Colon (tissue), 2 donors: ENCODE measurements at regions not wholly inside any gene's neighbourhood (a gene's known extent, or its start where the extent isn't known, plus 50 kb on each side); places are given as distances from the start of the nearest gene placed in this dataset.

Experiments
- FAIRE-seq: peaks from 2 replicates; lab custom pipeline; 2012; peaks lifted over from hg19 to GRCh38; lab: Jason Lieb, UNC
- donor health status: control.
- donor health status: control.

GRCh38 chr11:109972939-109973338, 120.3 kb upstream of the ZC3H12C start:
- FAIRE-seq: no peak

- FAIRE-seq: no peak
Measured at GRCh38 chr11:109973486-109973885, 119.7 kb upstream of the ZC3H12C start.

- no peak for FAIRE-seq
Measured at GRCh38 chr11:109974523-109974922, 118.7 kb upstream of the ZC3H12C start.

- no peak for FAIRE-seq
Measured at GRCh38 chr11:109978895-109979294, 114.3 kb upstream of the ZC3H12C start.

- no peak for FAIRE-seq
Measured at GRCh38 chr11:109981031-109981636, 112.1 kb upstream of the ZC3H12C start.

- FAIRE-seq: no peak
Measured at GRCh38 chr11:109983358-109983757, 109.8 kb upstream of the ZC3H12C start.

- FAIRE-seq: no peak
Measured at GRCh38 chr11:109984634-109985289, 108.4 kb upstream of the ZC3H12C start.

GRCh38 chr11:109986488-109986887, 106.7 kb upstream of the ZC3H12C start:
- no peak for FAIRE-seq

- no peak for FAIRE-seq
Measured at GRCh38 chr11:109991835-109992234, 101.4 kb upstream of the ZC3H12C start.

- no peak for FAIRE-seq
Measured at GRCh38 chr11:109993786-109994185, 99.4 kb upstream of the ZC3H12C start.

- FAIRE-seq: no peak
Measured at GRCh38 chr11:109994907-109995306, 98.3 kb upstream of the ZC3H12C start.

GRCh38 chr11:109996060-109996459, 97.1 kb upstream of the ZC3H12C start:
- no peak for FAIRE-seq

- no peak for FAIRE-seq
Measured at GRCh38 chr11:109998921-109999320, 94.3 kb upstream of the ZC3H12C start.

GRCh38 chr11:110000031-110000502, 93.1 kb upstream of the ZC3H12C start:
- FAIRE-seq: no peak

GRCh38 chr11:110000850-110001249, 92.3 kb upstream of the ZC3H12C start:
- FAIRE-seq: no peak

- FAIRE-seq: no peak
Measured at GRCh38 chr11:110003426-110003825, 89.8 kb upstream of the ZC3H12C start.

- no peak for FAIRE-seq
Measured at GRCh38 chr11:110011595-110011994, 81.6 kb upstream of the ZC3H12C start.

GRCh38 chr11:110015695-110016094, 77.5 kb upstream of the ZC3H12C start:
- no peak for FAIRE-seq

- no peak for FAIRE-seq
Measured at GRCh38 chr11:110019675-110020074, 73.5 kb upstream of the ZC3H12C start.

GRCh38 chr11:110022548-110022947, 70.6 kb upstream of the ZC3H12C start:
- no peak for FAIRE-seq

GRCh38 chr11:110023711-110024110, 69.5 kb upstream of the ZC3H12C start:
- FAIRE-seq: no peak

GRCh38 chr11:110026858-110027626, 66.2 kb upstream of the ZC3H12C start:
- FAIRE-seq: no peak
